RKO (cell line): ENCODE measurements at regions not wholly inside any gene's neighbourhood (a gene's known extent, or its start where the extent isn't known, plus 50 kb on each side); places are given as distances from the start of the nearest gene placed in this dataset.
"Not testable (repeated sequence)": the region's sequence is repeated elsewhere in the genome, so short reads cannot be mapped to it uniquely, and the experiment has no call there.

Experiments used
- DNase-seq: peaks from one replicate; pipeline ENCODE4 v3.0.0-alpha.2; 2016; ENCODE audit warnings: low spot score

DNA sequence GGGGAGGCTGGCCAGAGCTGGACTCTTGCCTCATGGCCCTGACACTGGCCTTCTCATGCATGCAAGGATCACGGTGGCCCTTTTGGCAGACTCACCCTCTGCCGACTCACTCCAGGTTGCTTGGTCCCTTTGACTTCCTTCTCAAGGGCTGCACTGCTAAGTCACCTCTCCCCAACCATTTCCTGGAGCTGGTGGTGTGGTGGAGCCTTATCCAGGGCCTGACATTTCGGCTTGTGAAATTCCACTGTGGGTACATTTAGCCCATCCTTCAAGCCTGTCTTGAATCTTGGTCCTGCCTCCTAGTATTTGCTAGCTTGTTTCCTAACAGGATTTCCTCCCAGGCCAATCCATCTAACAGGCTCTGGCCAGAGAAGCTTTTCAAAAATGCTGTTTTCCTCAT is 52.6 kb upstream of the JUN start:
- no peak for DNase-seq

DNA sequence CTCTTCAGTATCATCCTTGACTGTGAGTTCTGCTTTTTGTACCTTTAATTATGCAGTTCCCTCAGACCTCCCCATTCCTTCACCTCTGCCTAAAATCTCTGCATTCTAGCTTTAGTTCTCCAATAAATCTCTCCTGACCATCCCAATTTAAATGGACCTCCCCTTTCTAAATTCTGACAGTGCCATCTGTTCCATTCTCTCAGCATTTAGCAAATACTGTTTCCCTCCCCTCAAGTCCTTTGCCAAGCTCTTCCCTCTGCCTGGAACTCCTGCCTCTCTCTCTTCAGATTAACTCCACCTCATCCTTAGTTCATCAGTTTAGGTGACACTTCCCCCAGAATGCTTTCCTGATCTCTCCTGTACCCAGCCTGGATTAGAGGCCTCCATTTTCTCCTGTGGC is 54.0 kb upstream of the JUN start:
- no peak for DNase-seq

DNA sequence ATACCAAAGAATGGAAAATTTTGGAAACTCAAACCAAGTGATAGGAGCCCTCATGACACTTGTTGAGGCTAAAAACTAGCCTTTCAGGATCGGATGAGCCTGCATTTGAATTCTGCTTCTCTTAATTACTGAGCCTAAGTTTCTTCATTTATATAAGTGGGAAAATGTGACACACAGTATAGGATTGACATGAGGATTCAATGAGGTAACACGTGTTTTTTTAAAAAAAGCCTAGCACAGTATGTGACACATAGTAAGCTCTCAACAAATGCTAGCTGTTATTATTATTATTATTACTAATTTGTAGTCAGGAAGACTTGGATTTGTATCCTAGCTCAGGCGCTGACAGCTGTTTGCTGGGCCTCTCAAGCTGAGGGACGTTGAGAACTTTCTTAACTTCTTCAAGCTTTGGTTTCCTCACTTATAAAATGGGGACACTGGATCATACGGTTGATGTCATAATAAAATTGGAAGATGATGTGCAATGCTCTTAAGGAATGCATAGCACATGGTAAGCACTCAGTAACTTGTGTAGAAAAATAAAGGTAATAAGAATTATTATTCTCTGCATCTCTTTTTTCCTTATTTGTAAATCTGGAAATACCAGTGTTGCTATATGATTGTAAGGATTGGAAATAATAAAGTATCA is 55.4 kb upstream of the JUN start:
- no peak for DNase-seq

DNA sequence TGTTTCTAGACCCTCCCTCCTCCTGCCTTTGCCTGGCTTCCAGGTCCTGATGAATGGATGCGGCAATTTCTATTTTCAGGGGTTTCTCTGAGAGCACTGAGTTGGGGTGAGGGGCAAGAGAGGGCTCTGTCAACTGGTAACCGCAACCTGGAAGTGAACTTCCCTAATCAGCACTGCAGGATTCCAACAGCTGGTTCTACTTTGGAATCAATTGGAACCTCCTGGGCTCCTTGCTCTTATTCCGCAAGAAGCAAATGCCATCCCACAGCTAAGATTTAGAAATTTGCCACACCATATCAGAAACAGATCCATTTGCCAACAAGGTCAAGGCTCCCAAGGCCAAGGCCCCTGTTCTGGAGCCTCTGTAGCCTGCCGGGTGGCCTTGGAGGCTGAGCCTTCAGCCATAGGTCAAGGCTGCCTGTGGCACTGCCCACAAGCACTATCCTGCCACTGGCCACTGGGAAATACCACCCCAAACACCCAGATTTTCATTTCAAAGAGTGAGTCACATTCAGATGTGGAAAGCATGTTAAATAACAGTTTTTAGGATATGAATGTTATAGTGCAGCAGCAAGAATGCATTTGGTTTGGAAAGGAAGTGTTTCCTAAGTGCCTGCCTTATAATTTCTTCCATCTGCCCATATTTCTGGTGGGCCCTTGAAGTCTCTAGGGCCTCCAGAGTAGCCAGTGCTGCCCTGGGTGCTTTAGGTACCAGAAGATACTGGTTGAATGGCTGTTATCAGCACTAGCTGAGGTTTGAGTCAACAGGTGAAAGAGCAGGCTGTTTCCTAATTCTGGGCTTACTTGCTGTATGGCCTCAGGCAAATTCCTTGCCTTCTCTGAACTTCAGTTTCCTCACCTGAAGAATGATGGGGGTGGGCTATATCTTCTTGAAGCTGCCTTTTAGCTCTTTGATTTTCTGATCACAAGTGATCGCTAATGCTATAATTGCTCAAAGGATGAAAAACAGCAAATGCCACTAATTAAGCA is 56.3 kb upstream of the JUN start:
- no peak for DNase-seq

DNA sequence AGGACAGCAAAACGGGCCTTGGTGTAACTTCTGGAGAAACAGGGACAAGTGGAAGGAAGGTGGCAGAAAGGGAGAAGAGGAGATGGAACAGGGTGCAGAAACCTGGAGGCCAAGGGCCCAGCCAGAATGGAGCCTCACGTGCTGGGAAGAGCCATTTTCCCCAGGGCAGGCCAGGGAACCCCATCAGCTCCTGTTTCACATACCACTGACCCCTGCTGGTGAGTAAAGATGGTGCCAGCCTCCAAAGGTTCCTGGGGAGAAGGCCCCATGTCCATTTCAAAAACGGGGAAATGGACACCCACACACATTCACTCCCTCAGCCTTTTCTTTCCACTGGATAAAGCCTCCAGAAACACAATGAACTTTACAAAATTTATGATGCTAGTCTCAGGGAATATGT is 57.6 kb upstream of the JUN start:
- peak; percentile 23 for DNase-seq

DNA sequence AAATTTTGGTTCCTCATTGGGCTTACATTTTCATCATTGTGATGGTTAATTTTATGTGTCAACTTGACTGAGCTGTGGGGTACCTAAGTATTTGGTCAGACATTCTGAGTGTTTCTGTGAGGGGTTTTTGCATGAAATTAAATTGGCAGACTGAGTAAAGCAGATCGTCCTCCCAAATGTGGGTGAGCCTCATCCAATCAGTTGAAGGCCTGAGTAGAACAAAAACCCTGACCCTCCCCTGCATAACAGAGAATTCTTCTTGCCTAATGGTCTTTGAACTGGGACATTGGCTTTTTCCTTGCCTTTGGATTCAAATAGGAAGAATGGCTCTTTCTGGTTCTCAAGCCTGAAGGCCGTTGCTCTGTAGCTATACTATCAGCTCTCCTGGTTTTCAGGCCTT is 59.1 kb upstream of the JUN start:
- no peak for DNase-seq

DNA sequence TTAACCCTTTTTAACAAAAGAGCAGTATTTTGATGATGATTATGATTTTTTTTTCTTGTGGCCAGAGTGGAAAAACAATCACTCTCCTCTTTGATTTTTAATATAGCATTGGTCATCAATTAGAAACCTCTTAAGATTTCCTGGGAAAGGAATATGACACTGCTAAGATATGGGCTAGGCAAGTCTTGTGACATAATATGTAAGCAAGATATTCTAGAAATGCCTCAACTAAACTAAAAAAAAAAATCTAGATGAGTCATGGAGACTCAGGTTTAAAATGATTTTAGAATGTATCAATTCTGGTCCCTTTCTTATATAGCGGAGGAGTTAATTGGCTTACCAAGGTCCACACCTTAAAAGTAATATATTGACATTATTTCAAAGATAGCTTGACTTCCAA is 60.3 kb upstream of the JUN start:
- peak; percentile 19 for DNase-seq

DNA sequence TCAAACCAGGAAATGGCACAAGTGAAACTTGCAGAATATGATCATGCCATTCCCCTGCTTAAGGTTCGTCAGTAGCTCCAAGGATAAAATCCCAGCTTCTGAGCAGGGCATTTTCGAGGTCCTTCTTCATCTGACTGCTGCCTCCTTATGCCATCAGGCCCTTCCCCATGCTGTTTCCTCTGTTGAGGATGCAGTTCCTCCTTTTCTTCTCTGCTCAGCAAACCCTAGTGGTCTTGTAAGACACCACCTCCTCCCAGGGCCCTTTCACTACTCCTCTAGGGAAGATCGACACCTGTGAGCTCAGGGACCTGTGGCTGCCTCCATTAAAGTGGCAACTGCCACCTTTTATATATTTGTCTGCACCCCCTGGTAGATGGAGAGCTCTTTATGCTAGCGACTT is 62.1 kb upstream of the JUN start:
- no peak for DNase-seq

DNA sequence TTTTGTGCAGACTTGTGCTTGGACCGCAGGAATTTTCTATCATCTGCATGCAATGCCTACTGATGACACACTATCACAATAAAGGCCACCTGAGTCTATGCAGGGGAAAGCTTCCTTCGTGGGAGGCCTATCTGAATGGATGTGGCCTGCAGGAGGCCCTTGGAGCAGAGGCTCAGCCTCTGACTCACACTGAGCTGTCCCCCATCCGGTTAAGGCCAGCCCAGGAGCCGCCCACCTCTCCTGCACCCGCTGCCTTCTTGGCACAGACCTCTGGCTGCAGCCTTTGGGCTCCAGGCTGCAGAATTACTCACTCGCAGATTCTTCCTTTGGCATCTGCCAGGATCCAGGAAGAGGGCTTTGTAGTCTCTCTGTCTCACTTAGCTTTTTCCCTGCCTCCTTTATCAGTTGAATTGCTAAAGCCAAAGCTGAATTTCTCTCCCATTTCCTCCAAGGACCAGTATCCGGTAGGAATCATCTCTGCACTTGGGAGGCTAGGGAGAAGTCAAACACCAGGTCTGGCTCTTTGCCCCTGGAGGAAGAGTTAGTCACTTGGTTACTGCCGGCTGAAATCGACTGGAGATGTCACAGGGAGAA is 65.1 kb upstream of the JUN start:
- DNase-seq: peak; percentile 100

DNA sequence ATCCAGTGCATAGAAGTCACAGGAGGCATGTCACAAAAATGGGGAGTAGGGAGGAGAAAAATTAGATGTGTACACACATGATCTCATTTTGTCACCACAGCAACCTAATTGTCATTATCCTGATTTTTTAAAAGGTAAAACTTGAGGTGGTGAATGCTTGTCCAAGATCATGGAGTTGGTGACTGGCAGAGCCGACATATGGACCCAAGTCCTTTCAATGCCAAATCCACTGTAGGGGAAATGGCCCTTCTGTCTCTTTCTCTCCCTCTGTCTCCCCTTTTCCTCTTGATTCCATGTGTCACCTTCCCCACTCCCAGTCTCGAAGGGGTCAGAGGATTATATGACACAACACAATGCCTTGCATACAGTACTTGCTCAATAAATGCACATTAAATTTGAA is 65.7 kb upstream of the JUN start:
- DNase-seq: no peak

DNA sequence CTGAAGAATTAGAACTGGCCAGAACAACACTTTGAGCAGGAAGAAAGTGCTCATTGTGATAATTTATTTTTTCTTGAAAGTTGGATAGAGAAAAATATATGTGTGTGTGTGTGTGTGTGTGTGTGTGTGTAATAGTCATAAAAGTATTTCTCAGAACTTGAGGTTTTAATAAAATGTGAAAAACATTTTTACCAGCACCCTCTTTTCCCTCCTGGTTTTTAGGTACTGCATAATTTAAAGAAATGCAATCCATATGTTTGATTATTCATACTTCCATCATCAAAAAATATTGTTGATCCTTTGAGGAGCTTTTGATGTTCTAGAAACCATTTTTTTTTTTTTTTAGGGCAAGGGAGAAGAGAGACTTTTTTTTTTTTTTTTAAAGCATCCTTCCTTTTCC is 66.8 kb upstream of the JUN start:
- DNase-seq: no peak

DNA sequence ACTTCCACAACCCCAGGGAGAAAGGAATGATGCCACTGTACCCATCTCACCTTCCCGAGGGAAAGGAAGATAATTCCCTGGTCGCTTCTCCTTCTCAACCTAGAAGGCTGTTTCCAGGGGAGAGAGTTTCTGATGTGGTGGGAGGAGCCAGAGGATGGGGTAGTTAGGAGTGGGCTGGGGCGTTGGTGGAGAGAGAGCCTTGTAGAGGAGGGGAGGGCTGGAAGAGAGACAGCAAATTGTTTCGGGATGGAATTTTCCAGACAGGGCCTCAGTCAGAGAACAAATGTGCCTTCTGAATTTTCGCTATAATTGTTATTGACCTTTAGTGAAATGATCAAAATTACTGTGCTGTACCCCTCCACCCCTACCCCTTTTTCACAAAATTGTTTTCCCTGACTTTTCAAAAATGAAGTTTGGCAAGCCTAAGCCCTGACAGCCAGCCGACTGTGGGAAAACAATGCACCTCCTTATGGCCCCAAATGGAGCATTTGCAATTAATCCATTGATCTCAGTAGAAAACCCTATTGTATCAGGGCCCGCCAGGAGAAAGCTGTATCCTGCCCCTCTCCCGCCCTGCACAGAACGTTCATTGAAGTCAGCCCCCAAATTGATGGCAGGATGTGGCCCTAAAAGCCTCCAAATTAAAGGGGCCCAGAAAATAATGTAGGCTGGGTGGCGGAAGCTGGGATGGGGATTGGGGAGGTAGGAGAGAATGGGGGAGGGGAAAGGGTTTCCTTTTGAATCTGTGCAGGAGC is 69.1 kb upstream of the JUN start:
- DNase-seq: no peak

DNA sequence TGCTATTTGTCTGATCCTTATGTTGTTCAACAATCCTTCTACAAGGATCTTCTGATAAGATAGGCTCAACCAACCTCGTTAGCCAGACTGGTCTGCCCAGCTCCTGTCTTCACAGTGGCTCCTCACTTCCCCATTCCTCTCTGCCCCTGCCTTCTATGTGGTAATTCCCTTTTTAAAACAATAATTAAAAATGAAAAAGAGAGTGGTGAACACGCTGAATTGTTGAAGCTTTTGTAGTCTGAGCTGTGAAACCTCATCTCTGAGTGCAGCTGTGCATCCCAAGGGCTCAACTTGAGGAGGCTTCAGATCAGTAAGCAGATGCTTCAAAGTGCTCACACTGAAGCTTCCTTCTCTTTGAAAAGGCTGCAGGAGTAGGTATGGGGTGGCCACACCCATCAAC is 70.7 kb upstream of the JUN start:
- DNase-seq: no peak

DNA sequence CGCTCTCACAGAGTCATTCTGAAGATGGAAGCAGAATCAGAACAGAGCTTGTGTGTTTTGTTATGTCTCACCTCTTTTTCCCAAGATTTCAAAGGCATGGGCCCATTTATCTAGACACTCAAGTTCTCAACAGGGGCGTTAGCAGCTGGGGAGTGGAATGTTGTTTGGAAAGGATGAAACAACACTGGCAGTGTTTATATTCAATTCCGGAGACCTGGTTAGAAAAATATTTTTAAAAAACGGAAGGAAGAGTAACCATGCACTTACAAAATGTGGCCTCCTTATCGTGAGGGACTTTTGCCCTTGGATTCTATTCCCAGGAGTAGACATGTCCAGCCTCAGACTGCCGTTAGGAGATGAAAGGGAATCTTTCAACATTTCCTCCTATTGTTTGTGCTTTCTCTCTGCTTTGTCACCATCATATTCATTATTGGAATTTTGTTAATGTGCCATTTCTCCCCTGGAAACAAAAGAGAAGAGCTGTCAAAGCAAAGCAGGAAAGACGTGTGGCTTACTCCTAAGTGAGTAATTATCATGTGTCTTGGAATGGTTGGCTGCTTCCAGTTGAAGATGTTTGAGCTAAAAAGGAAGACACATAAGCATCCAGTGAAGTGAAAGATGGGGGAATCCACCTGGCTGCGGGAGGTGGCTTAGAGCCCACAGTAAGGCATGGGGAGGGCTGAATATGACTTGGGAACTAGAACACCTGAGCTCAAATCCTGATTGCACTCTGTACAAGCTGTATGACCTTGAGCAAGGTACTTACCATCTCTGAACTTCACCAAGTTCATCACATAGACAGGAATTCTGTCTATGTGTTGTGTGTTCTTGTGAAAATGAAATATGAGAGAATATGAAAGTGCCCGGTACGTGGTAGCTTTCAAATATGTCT is 71.7 kb upstream of the JUN start:
- no peak for DNase-seq

DNA sequence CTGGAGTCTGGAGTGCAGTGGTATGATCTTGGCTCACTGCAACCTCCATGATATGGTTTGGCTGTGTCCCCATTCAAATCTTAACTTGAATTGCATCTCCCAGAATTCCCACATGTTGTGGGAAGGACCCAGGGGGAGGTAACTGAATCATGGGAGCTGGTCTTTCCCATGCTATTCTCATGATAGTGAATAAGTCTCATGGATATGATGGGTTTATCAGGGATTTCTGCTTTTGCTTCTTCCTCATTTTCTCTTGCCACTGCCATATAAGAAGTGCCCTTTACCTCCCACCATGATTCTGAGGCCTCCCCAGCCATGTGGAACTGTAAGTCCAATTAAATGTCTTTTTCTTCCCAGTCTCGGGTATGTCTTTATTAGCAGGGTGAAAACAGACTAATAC is 72.4 kb upstream of the JUN start:
- DNase-seq: not testable (repeated sequence)

DNA sequence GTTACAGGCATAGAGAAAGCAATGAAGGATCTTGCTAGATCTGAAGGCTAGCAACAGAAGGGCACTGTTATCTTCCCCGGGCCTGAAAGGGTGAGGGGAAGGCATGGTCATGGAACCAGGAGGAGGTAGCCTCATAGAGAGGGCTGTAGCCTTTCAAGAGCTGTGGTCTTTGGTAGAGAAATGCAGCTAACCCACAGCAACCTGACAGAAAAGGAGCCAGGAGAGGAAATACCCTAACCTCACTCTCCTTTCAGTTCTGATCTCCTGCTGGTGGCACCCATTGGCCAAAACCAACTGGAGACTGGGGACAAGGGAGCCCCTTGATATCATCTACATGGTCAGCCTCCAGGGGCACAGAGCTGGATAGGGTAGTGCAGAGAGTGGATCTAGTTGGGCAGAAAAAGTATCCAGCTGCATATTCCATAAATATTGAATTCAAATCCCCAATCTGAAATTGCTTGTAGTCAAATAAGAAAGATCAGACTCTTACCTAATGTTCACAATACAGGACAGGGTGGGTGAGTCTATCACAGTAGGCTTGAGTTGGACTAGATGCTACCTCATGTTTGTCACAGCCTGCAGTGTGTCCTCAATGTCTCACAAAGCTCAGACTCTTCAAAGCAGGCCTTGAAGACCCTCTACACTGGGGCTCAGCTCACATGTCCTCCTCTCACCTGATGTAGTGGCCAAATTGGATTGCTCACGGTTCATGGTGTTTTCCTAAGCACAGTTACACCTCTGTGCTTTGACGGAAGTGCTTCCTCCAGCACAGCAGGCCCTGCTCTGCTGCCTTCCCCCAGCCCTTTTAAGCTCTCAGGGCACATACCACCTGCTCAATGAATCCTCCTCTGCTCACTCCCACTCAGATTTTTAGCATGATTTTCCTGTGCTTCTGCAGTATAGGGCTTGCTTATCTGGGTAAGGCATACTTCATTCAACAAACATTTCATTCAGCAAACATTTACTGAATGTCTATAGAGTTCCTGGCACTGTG is 74.1 kb upstream of the JUN start:
- no peak for DNase-seq

DNA sequence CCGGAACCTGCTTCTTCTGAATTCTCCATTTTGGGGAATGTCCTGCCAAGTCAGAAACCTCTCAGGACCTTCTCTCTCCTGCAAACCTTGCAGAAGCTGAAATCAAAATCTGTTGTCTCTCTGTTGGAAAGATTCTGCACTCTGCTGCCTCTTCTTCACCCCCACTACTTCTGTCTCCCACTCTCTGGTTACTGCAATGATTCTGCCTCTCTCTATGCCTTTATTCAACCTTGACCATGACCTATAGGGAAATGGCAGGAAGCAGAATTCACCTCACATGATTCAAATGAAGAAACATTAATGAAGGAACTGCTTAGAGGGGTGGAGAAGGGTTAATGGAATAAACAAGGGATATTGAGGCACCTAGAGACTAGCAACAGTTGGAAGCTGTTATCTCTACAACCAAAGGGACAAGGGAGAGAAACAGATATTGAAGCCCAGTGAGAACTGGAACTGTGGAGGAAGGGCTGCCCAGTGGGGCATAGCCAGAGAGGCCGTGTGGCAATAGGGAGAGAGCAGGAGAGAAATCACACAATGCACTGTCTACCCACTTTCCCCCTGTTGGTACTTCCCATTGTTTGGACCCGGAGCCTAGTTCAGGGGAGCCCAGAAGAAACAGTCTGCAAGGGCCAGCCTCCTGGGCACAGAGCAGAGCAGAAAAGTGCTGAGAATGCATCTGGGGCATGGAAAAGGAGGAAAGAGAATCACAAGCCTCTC is 76.1 kb upstream of the JUN start:
- no peak for DNase-seq

DNA sequence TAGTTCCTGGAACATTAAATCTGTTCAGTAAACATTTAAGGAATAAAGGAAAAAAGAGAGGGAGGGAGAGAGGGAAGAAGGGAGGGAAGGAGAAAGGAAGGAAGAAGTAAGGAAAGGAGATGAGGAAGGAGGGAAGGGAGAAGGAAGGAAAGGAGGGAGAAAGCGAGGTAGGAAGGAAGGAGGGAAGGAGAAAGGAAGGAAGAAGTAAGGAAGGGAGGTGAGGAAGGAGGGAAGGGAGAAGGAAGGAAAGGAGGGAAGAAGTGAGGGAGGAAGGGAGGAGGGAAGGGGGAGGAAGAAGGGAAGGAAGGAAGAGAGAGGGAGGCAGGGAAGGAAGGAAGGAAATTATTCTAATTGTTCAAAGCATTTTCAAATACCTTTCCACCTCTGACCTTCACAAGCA is 77.2 kb upstream of the JUN start:
- no peak for DNase-seq

DNA sequence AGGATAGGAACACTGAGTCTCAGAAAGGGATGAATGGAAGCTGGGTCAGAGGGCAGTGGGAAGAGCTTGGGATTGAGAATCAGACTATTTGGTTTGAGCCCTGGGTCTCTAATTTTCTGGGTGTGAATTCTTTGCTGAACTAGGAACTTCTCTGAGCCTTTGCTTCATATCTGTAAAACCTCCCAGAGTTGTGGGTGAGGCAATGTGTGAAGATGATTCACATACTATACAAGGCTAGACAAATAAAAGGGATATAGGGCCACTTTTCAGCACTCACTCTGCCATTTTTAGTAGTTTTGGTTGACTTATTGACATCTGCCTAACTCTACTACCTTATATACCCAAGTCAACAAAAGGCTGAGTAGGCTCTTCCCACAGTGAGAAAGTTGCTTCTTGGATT is 77.7 kb upstream of the JUN start:
- no peak for DNase-seq
